Panc1 (cell line): ENCODE measurements at regions not wholly inside any gene's neighbourhood (a gene's known extent, or its start where the extent isn't known, plus 50 kb on each side); places are given as distances from the start of the nearest gene placed in this dataset.

Source experiments
- ATAC-seq: fragments of 200-7000 bp; cut with Tn5 transposase; 2 replicates; pipeline ENCODE4 v1.9.1; 2020; ENCODE audit warnings: mild to moderate bottlenecking, moderate library complexity
- BruUV-seq: library from RNA; stranded (reverse); fragments of 400-500 nt; replicated peaks from 2 replicates; lab custom pipeline; 2021; lab: Mats Ljungman, UMichigan
- CTCF ChIA-PET: fragments of 300-600 bp; sonication (Branson Sonifier 250); formaldehyde crosslinking; loops from one replicate; lab custom pipeline; 2022; ENCODE audit warnings: antibody characterized with exemption; lab: Charles Lee
- POLR2A ChIA-PET: fragments of 300-600 bp; sonication (Branson Sonifier 250); formaldehyde crosslinking; loops from one replicate; lab custom pipeline; 2022; ENCODE audit warnings: antibody characterized with exemption; lab: Charles Lee
- DNase-seq: peaks from one replicate; pipeline ENCODE4 v3.0.0-alpha.2; 2010; ENCODE audit warnings: low read depth, low spot score
- H3K27ac ChIP-seq: 2 replicates; pipeline ENCODE4 v1.5.1; 2011; ENCODE audit warnings: mild to moderate bottlenecking, low read length, inconsistent platforms
- H3K27me3 ChIP-seq: fragments of 200-500 bp; sonication (Bioruptor generic); 2 replicates; pipeline ENCODE4 v1.6.0; 2014; ENCODE audit warnings: low read length, inconsistent platforms; ENCODE audit not compliant: control insufficient read depth, insufficient read depth
- H3K36me3 ChIP-seq: fragments of 200-500 bp; sonication (Bioruptor generic); 2 replicates; pipeline ENCODE4 v1.5.1; 2014; ENCODE audit warnings: inconsistent platforms, mild to moderate bottlenecking, low read length, moderate library complexity; ENCODE audit not compliant: control insufficient read depth, insufficient read depth
- H3K4me1 ChIP-seq: 2 replicates; pipeline ENCODE4 v1.5.1; 2011; ENCODE audit warnings: inconsistent platforms, mild to moderate bottlenecking, low read length, moderate library complexity; ENCODE audit not compliant: control insufficient read depth, insufficient read depth
- H3K4me3 ChIP-seq, 2 experiments: 2 replicates each; pipeline ENCODE4 v1.5.1; 2011 to 2012; ENCODE audit warnings: low read depth in 2 of 2, low read length in 2 of 2, mild to moderate bottlenecking in 2 of 2, inconsistent platforms in 1 of 2, moderate library complexity in 1 of 2
- H3K9me3 ChIP-seq: fragments of 200-500 bp; sonication (Bioruptor generic); 2 replicates; pipeline ENCODE4 v1.5.1; 2014; ENCODE audit warnings: low read depth, mild to moderate bottlenecking, inconsistent platforms, low read length, moderate library complexity; ENCODE audit not compliant: control insufficient read depth, insufficient read depth
- POLR2AphosphoS5 ChIP-seq: IDR thresholded peaks from 2 replicates; pipeline ENCODE4 v1.6.1; 2012; ENCODE audit warnings: mild to moderate bottlenecking, low read depth, low read length, moderate library complexity
- SIN3A ChIP-seq: IDR thresholded peaks from 2 replicates; pipeline ENCODE4 v1.6.1; 2012; ENCODE audit warnings: low read depth, mild to moderate bottlenecking, low read length, moderate library complexity, borderline replicate concordance; ENCODE audit not compliant: insufficient read depth
- TCF7L2 ChIP-seq: IDR thresholded peaks from 2 replicates; pipeline ENCODE4 v1.6.1; 2011; ENCODE audit warnings: mild to moderate bottlenecking, low read depth, low read length, inconsistent platforms
- in situ Hi-C: cut with HindIII; loops from 2 replicates; pipeline ENCODE4 v1.10.0; 2016; ENCODE audit warnings: low sequenced_read_pairs, low pct_unique_long_range_greater_than_20kb
- intact Hi-C: fragments of 100-400 bp; cut with micrococcal nuclease; formaldehyde crosslinking; loops from one replicate; pipeline ENCODE4 v1.10.0; 2022; ENCODE audit not compliant: unreplicated experiment
- TF ChIP-seq, protein P1 (sequence below): fragments of 450-650 bp; IDR thresholded peaks from 2 replicates; pipeline ENCODE4 v1.5.1; 2017; ENCODE audit warnings: mild to moderate bottlenecking
- TF ChIP-seq, protein P2 (sequence below), 2 experiments: IDR thresholded peaks; 2 replicates each; pipeline ENCODE4 v1.6.1; 2011 to 2012; ENCODE audit warnings: low read depth in 2 of 2, control low read depth in 1 of 2, low read length in 1 of 2, mild to moderate bottlenecking in 1 of 2, moderate library complexity in 1 of 2; ENCODE audit not compliant: insufficient read depth in 1 of 2

DNA sequence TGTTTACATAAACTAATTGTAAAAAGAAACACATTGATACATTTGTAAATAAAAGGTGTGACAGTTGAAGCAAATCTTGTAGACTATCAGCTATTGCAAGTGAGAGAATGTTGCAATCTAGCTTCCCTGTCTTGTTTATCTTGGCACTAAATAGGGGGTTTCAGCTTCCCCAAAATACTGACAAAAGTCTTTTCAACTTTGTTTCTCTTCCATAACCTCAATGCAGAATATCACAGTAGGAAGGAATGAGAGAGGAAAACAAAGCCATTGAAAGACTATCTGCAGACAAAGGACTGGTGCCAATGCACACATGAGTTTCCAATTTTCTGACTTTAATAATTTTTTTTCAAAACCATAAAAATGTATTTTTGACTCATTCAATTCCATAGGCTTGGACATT is 886.2 kb upstream of the MGAT4C start:
- BruUV-seq: no TSS peak
- Histone ChIP-seq H3K9me3 (peaks cover 4% of the 10 kb centered on the region; the same call in 1 of the 2 replicates), H3K4me1 (no peaks in the 10 kb centered on the region), H3K4me3 (no peak overlapping the region), H3K36me3 (no peaks in the 10 kb centered on the region), H3K27ac (no peak overlapping the region), H3K27me3 (no peaks in the 10 kb centered on the region)
- intact Hi-C loops (no loop called here), in situ Hi-C loops (no loop called here)
- ATAC-seq: no peak
- POLR2A ChIA-PET: no interaction called here
- TF ChIP-seq POLR2AphosphoS5: no peak
- TF ChIP-seq SIN3A: no peak
- TF ChIP-seq, protein P1, sequence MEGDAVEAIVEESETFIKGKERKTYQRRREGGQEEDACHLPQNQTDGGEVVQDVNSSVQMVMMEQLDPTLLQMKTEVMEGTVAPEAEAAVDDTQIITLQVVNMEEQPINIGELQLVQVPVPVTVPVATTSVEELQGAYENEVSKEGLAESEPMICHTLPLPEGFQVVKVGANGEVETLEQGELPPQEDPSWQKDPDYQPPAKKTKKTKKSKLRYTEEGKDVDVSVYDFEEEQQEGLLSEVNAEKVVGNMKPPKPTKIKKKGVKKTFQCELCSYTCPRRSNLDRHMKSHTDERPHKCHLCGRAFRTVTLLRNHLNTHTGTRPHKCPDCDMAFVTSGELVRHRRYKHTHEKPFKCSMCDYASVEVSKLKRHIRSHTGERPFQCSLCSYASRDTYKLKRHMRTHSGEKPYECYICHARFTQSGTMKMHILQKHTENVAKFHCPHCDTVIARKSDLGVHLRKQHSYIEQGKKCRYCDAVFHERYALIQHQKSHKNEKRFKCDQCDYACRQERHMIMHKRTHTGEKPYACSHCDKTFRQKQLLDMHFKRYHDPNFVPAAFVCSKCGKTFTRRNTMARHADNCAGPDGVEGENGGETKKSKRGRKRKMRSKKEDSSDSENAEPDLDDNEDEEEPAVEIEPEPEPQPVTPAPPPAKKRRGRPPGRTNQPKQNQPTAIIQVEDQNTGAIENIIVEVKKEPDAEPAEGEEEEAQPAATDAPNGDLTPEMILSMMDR: no peak
- no peak for TF ChIP-seq TCF7L2
- TF ChIP-seq, protein P2, sequence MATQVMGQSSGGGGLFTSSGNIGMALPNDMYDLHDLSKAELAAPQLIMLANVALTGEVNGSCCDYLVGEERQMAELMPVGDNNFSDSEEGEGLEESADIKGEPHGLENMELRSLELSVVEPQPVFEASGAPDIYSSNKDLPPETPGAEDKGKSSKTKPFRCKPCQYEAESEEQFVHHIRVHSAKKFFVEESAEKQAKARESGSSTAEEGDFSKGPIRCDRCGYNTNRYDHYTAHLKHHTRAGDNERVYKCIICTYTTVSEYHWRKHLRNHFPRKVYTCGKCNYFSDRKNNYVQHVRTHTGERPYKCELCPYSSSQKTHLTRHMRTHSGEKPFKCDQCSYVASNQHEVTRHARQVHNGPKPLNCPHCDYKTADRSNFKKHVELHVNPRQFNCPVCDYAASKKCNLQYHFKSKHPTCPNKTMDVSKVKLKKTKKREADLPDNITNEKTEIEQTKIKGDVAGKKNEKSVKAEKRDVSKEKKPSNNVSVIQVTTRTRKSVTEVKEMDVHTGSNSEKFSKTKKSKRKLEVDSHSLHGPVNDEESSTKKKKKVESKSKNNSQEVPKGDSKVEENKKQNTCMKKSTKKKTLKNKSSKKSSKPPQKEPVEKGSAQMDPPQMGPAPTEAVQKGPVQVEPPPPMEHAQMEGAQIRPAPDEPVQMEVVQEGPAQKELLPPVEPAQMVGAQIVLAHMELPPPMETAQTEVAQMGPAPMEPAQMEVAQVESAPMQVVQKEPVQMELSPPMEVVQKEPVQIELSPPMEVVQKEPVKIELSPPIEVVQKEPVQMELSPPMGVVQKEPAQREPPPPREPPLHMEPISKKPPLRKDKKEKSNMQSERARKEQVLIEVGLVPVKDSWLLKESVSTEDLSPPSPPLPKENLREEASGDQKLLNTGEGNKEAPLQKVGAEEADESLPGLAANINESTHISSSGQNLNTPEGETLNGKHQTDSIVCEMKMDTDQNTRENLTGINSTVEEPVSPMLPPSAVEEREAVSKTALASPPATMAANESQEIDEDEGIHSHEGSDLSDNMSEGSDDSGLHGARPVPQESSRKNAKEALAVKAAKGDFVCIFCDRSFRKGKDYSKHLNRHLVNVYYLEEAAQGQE (IDR thresholded peaks at IDR 0.05; ENCODE audit: insufficient read depth in 1 of 2, low read depth in 2 of 2, low read length in 1 of 2): no peak
- DNase-seq: no peak
- CTCF ChIA-PET: no interaction called here

DNA sequence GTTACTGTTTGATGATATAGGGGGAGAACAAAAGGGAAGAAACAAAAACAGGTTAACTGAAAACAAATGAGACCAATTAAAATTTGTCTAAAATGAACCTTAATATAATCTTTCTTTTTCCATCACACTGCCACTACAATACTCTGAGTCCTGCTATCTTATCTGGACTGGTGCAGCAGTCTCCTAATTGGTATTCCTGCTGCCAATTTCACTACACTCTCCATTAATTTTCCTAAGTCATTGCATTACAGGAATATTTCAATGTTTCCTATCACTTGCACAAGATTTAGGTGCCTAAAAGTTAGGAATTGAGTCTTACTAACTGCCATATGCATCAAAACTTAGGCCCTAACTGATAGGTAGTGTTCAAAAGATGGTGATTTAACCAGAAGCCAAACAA is 884.9 kb upstream of the MGAT4C start:
- DNase-seq (no peak), ATAC-seq (no peak)
- TF ChIP-seq, protein P1: no peak
- TF ChIP-seq TCF7L2: no peak
- TF ChIP-seq SIN3A: no peak
- TF ChIP-seq, protein P2 (IDR thresholded peaks at IDR 0.05; ENCODE audit: insufficient read depth in 1 of 2, low read depth in 2 of 2, low read length in 1 of 2): no peak
- TF ChIP-seq POLR2AphosphoS5: no peak
- no peak overlapping the region for H3K4me3 ChIP-seq
- intact Hi-C loops (no loop called here), in situ Hi-C loops (no loop called here)
- no TSS peak for BruUV-seq
- no peak overlapping the region for H3K27ac ChIP-seq
- peaks cover 4% of the 10 kb centered on the region; the same call in 1 of the 2 replicates for H3K9me3 ChIP-seq
- no peaks in the 10 kb centered on the region for H3K36me3 ChIP-seq
- no peaks in the 10 kb centered on the region for H3K27me3 ChIP-seq
- H3K4me1 ChIP-seq: no peaks in the 10 kb centered on the region
- ChIA-PET POLR2A (no interaction called here), CTCF (no interaction called here)
